ENCODE measurements at regions not wholly inside any gene's neighbourhood (a gene's known extent, or its start where the extent isn't known, plus 50 kb on each side); places are given as distances from the start of the nearest gene placed in this dataset.

GRCh38 chr12:33052141-33053051 lies 155.8 kb upstream of the PKP2 start:
- H3K4me3 ChIP-seq (ENCODE audit: low read depth, low read length, poor library complexity, severe bottlenecking) = no peak overlapping the region
- POLR2A ChIA-PET (ENCODE audit: low non-redundant PET) = no interaction called here
- no TSS peak for BruUV-seq (replicated peaks)
- TF ChIP-seq, protein P1, sequence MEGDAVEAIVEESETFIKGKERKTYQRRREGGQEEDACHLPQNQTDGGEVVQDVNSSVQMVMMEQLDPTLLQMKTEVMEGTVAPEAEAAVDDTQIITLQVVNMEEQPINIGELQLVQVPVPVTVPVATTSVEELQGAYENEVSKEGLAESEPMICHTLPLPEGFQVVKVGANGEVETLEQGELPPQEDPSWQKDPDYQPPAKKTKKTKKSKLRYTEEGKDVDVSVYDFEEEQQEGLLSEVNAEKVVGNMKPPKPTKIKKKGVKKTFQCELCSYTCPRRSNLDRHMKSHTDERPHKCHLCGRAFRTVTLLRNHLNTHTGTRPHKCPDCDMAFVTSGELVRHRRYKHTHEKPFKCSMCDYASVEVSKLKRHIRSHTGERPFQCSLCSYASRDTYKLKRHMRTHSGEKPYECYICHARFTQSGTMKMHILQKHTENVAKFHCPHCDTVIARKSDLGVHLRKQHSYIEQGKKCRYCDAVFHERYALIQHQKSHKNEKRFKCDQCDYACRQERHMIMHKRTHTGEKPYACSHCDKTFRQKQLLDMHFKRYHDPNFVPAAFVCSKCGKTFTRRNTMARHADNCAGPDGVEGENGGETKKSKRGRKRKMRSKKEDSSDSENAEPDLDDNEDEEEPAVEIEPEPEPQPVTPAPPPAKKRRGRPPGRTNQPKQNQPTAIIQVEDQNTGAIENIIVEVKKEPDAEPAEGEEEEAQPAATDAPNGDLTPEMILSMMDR (conservative IDR thresholded peaks at IDR 0.05; ENCODE audit: low read depth, low read length) = no peak
- no peak for TF ChIP-seq EZH2 (IDR thresholded peaks at IDR 0.05; ENCODE audit: borderline replicate concordance, low read depth, low read length, poor library complexity, severe bottlenecking)
- H3K27me3 ChIP-seq (replicated peaks; ENCODE audit: insufficient read depth, low read depth, low read length, poor library complexity) = peaks cover 8% of the 10 kb centered on the region
- H3K27ac ChIP-seq (ENCODE audit: low read depth, low read length, poor library complexity, severe bottlenecking) = no peak overlapping the region
- CTCF ChIA-PET = interaction anchor here (0.7 kb wide), 1 partner anchor 297 kb away, joined by 3 read pairs; the partner anchor contains the start of gene YARS2
- H3K36me3 ChIP-seq (ENCODE audit: insufficient read depth, low read length, poor library complexity, severe bottlenecking) = no peaks in the 10 kb centered on the region
- intact Hi-C loops (cut with micrococcal nuclease; ENCODE audit: unreplicated experiment) = no loop called here
- H3K4me1 ChIP-seq (ENCODE audit: insufficient read depth, low read length, poor library complexity, severe bottlenecking) = no peaks in the 10 kb centered on the region
- H3K9me3 ChIP-seq (ENCODE audit: low read depth, low read length, poor library complexity, severe bottlenecking) = no peaks in the 10 kb centered on the region
- DNase-seq (ENCODE audit: low spot score) = no peak

GRCh38 chr12:33047666-33048065 lies 151.1 kb upstream of the PKP2 start:
- ChIA-PET POLR2A (ENCODE audit: low non-redundant PET) (no interaction called here), CTCF (no interaction called here)
- Histone ChIP-seq H3K27ac (ENCODE audit: low read depth, low read length, poor library complexity, severe bottlenecking) (no peak overlapping the region), H3K36me3 (ENCODE audit: insufficient read depth, low read length, poor library complexity, severe bottlenecking) (no peaks in the 10 kb centered on the region), H3K4me1 (ENCODE audit: insufficient read depth, low read length, poor library complexity, severe bottlenecking) (no peaks in the 10 kb centered on the region), H3K9me3 (ENCODE audit: low read depth, low read length, poor library complexity, severe bottlenecking) (no peaks in the 10 kb centered on the region), H3K27me3 (replicated peaks; ENCODE audit: insufficient read depth, low read depth, low read length, poor library complexity) (peaks cover 3% of the 10 kb centered on the region), H3K4me3 (ENCODE audit: low read depth, low read length, poor library complexity, severe bottlenecking) (no peak overlapping the region)
- no peak for TF ChIP-seq EZH2 (IDR thresholded peaks at IDR 0.05; ENCODE audit: borderline replicate concordance, low read depth, low read length, poor library complexity, severe bottlenecking)
- TF ChIP-seq, protein P1 (conservative IDR thresholded peaks at IDR 0.05; ENCODE audit: low read depth, low read length) = no peak
- no TSS peak for BruUV-seq (replicated peaks)
- intact Hi-C loops (cut with micrococcal nuclease; ENCODE audit: unreplicated experiment) = no loop called here
- DNase-seq (ENCODE audit: low spot score) = no peak

- no peak overlapping the region for H3K27ac ChIP-seq (ENCODE audit: low read depth, low read length, poor library complexity, severe bottlenecking)
- TF ChIP-seq, protein P1 (conservative IDR thresholded peaks at IDR 0.05; ENCODE audit: low read depth, low read length) = no peak
- TF ChIP-seq EZH2 (IDR thresholded peaks at IDR 0.05; ENCODE audit: borderline replicate concordance, low read depth, low read length, poor library complexity, severe bottlenecking) = no peak
- peaks cover 3% of the 10 kb centered on the region for H3K27me3 ChIP-seq (replicated peaks; ENCODE audit: insufficient read depth, low read depth, low read length, poor library complexity)
- intact Hi-C loops (cut with micrococcal nuclease; ENCODE audit: unreplicated experiment) = no loop called here
- H3K36me3 ChIP-seq (ENCODE audit: insufficient read depth, low read length, poor library complexity, severe bottlenecking) = no peaks in the 10 kb centered on the region
- H3K4me1 ChIP-seq (ENCODE audit: insufficient read depth, low read length, poor library complexity, severe bottlenecking) = no peaks in the 10 kb centered on the region
- CTCF ChIA-PET = no interaction called here
- no peak for DNase-seq (ENCODE audit: low spot score)
- H3K4me3 ChIP-seq (ENCODE audit: low read depth, low read length, poor library complexity, severe bottlenecking) = no peak overlapping the region
- BruUV-seq (replicated peaks) = no TSS peak
- no peaks in the 10 kb centered on the region for H3K9me3 ChIP-seq (ENCODE audit: low read depth, low read length, poor library complexity, severe bottlenecking)
- POLR2A ChIA-PET (ENCODE audit: low non-redundant PET) = no interaction called here
Measured at GRCh38 chr12:33044447-33044846, 147.9 kb upstream of the PKP2 start.

Measured in A673 (cell line).